Liver (tissue), 8 donors: ENCODE measurements at regions not wholly inside any gene's neighbourhood (a gene's known extent, or its start where the extent isn't known, plus 50 kb on each side); places are given as distances from the start of the nearest gene placed in this dataset.

Experiments
- DNase-seq: peaks from one replicate; pipeline ENCODE4 v3.0.0-alpha.2; 2017; ENCODE audit warnings: low spot score
- H3K27ac ChIP-seq, 2 donors: one replicate each; pipeline ENCODE4 v1.7.0; 2013; ENCODE audit warnings: inconsistent platforms in 2 of 2, low read length in 2 of 2, control low read depth in 1 of 2, low read depth in 1 of 2, mild to moderate bottlenecking in 1 of 2
- H3K27me3 ChIP-seq, 4 donors: one replicate each; pipeline versions ENCODE4 v1.6.1 to v1.7.0; 2013; ENCODE audit warnings: low read length in 3 of 4, inconsistent platforms in 1 of 4, mild to moderate bottlenecking in 1 of 4, moderate library complexity in 1 of 4; ENCODE audit not compliant: control insufficient read depth in 4 of 4, insufficient read depth in 4 of 4
- H3K36me3 ChIP-seq, 4 donors: one replicate each; pipeline versions ENCODE4 v1.6.1 to v1.7.0; 2013; ENCODE audit warnings: low read length in 3 of 4, mild to moderate bottlenecking in 3 of 4, low read depth in 1 of 4, moderate library complexity in 1 of 4; ENCODE audit not compliant: control insufficient read depth in 4 of 4, insufficient read depth in 3 of 4
- H3K4me1 ChIP-seq, 4 donors: one replicate each; pipeline versions ENCODE4 v1.6.1 to v1.7.0; 2013; ENCODE audit warnings: low read length in 3 of 4, mild to moderate bottlenecking in 3 of 4, moderate library complexity in 1 of 4; ENCODE audit not compliant: control insufficient read depth in 4 of 4, insufficient read depth in 4 of 4
- H3K4me3 ChIP-seq, 3 donors: one replicate each; pipeline versions ENCODE4 v1.6.1 to v1.7.0; 2013; ENCODE audit warnings: low read length in 3 of 3, control low read depth in 1 of 3, low read depth in 1 of 3, mild to moderate bottlenecking in 1 of 3
- H3K9ac ChIP-seq, 2 donors: one replicate each; pipeline ENCODE4 v1.7.0; 2013; ENCODE audit warnings: low read length in 2 of 2, mild to moderate bottlenecking in 2 of 2, moderate library complexity in 2 of 2, control low read depth in 1 of 2, low read depth in 1 of 2
- H3K9me3 ChIP-seq, 4 donors: one replicate each; pipeline versions ENCODE4 v1.6.1 to v1.7.0; 2013; ENCODE audit warnings: low read length in 3 of 4; ENCODE audit not compliant: control insufficient read depth in 4 of 4
- EGR1 ChIP-seq, 2 donors: IDR thresholded peaks; 2 replicates each; pipeline ENCODE4 v1.6.1; 2016 to 2018; ENCODE audit warnings: antibody characterized with exemption in 2 of 2, low read depth in 2 of 2
- FOXA1 ChIP-seq: IDR thresholded peaks from 2 replicates; pipeline ENCODE4 v1.6.1; 2016; ENCODE audit warnings: antibody characterized with exemption
- FOXA2 ChIP-seq: IDR thresholded peaks from 2 replicates; pipeline ENCODE4 v1.6.1; 2016; ENCODE audit warnings: antibody characterized with exemption
- GABPA ChIP-seq, 2 donors: IDR thresholded peaks in 1 of 2; conservative IDR thresholded peaks in 1 of 2; 2 replicates each; pipeline ENCODE4 v1.6.1; 2016; ENCODE audit warnings: antibody characterized with exemption in 2 of 2, mild to moderate bottlenecking in 1 of 2, moderate library complexity in 1 of 2
- HNF4A ChIP-seq, 2 donors: conservative IDR thresholded peaks; 2 replicates each; pipeline ENCODE4 v1.6.1; 2016; ENCODE audit warnings: antibody characterized with exemption in 2 of 2, mild to moderate bottlenecking in 2 of 2
- HNF4G ChIP-seq: IDR thresholded peaks from 2 replicates; pipeline ENCODE4 v1.6.1; 2016; ENCODE audit warnings: antibody characterized with exemption
- JUND ChIP-seq, 2 donors: IDR thresholded peaks; 2 replicates each; pipeline ENCODE4 v1.6.1; 2016; ENCODE audit warnings: antibody characterized with exemption in 2 of 2
- MAX ChIP-seq: IDR thresholded peaks from 2 replicates; pipeline ENCODE4 v1.6.1; 2016; ENCODE audit warnings: antibody characterized with exemption
- NR2F2 ChIP-seq: IDR thresholded peaks from 2 replicates; pipeline ENCODE4 v1.6.1; 2016; ENCODE audit warnings: antibody characterized with exemption
- RAD21 ChIP-seq, 2 donors: IDR thresholded peaks; 2 replicates each; pipeline ENCODE4 v1.6.1; 2016; ENCODE audit warnings: antibody characterized with exemption in 2 of 2, mild to moderate bottlenecking in 2 of 2
- REST ChIP-seq: IDR thresholded peaks from 2 replicates; pipeline ENCODE4 v1.6.1; 2016; ENCODE audit warnings: antibody characterized with exemption, mild to moderate bottlenecking
- RXRA ChIP-seq, 2 donors: IDR thresholded peaks; 2 replicates each; pipeline ENCODE4 v1.6.1; 2017 to 2018; ENCODE audit warnings: antibody characterized with exemption in 2 of 2, mild to moderate bottlenecking in 1 of 2
- SP1 ChIP-seq: IDR thresholded peaks from 2 replicates; pipeline ENCODE4 v1.6.1; 2018; ENCODE audit warnings: antibody characterized with exemption, mild to moderate bottlenecking
- TAF1 ChIP-seq: conservative IDR thresholded peaks from 2 replicates; pipeline ENCODE4 v1.6.1; 2016; ENCODE audit warnings: antibody characterized with exemption, mild to moderate bottlenecking
- YY1 ChIP-seq: IDR thresholded peaks from 2 replicates; pipeline ENCODE4 v1.6.1; 2016; ENCODE audit warnings: antibody characterized with exemption, mild to moderate bottlenecking
- ZBTB33 ChIP-seq: IDR thresholded peaks from 2 replicates; pipeline ENCODE4 v1.6.1; 2016; ENCODE audit warnings: antibody characterized with exemption
- WGBS: extraction: QIAGEN DNeasy Blood & Tissue Kit; methylation state at CpG from one replicate; pipeline ENCODE4 v1.1.7; 2013; 5-methylcytosine and 5-hydroxymethylcytosine counted together
- TF ChIP-seq, protein P1 (sequence below): fragments of 150-350 bp; IDR thresholded peaks from 2 replicates; pipeline ENCODE4 v1.5.1; 2017; ENCODE audit warnings: improper control_type of control experiment, low read depth, low read length; ENCODE audit not compliant: missing input control
- TF ChIP-seq, protein P2 (sequence below): IDR thresholded peaks from 2 replicates; pipeline ENCODE4 v1.6.1; 2016; ENCODE audit warnings: antibody characterized with exemption
- donor health status: healthy.
- donor health status: healthy.
- donor health status: healthy.
- donor health status: healthy.
- donor health status: healthy.

GRCh38 chr1:163509114-163509513 is 187.4 kb downstream of the NUF2 start:
- H3K9me3 ChIP-seq: no peaks in the 10 kb centered on the region
- H3K27me3 ChIP-seq: no peaks in the 10 kb centered on the region
- 70% methylated on average over 2 of the region's 2 CpGs for WGBS
- no peak overlapping the region for H3K9ac ChIP-seq
- no peak overlapping the region for H3K27ac ChIP-seq
- H3K4me1 ChIP-seq: no peaks in the 10 kb centered on the region
- no peak for DNase-seq
- TF ChIP-seq, protein P1, sequence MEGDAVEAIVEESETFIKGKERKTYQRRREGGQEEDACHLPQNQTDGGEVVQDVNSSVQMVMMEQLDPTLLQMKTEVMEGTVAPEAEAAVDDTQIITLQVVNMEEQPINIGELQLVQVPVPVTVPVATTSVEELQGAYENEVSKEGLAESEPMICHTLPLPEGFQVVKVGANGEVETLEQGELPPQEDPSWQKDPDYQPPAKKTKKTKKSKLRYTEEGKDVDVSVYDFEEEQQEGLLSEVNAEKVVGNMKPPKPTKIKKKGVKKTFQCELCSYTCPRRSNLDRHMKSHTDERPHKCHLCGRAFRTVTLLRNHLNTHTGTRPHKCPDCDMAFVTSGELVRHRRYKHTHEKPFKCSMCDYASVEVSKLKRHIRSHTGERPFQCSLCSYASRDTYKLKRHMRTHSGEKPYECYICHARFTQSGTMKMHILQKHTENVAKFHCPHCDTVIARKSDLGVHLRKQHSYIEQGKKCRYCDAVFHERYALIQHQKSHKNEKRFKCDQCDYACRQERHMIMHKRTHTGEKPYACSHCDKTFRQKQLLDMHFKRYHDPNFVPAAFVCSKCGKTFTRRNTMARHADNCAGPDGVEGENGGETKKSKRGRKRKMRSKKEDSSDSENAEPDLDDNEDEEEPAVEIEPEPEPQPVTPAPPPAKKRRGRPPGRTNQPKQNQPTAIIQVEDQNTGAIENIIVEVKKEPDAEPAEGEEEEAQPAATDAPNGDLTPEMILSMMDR: no peak
- TF ChIP-seq HNF4G (no peak), REST (no peak), TAF1 (no peak), MAX (no peak), RXRA (IDR thresholded peaks at IDR 0.05) (no peak), SP1 (no peak), YY1 (no peak), EGR1 (IDR thresholded peaks at IDR 0.05; ENCODE audit: low read depth in 2 of 2) (no peak), RAD21 (IDR thresholded peaks at IDR 0.05) (no peak), FOXA1 (no peak), NR2F2 (no peak), ZBTB33 (no peak), FOXA2 (no peak), GABPA (IDR thresholded peaks at IDR 0.05 in 1 of 2, conservative IDR thresholded peaks at IDR 0.05 in 1 of 2) (no peak), HNF4A (conservative IDR thresholded peaks at IDR 0.05) (no peak), JUND (IDR thresholded peaks at IDR 0.05) (no peak)
- TF ChIP-seq, protein P2, sequence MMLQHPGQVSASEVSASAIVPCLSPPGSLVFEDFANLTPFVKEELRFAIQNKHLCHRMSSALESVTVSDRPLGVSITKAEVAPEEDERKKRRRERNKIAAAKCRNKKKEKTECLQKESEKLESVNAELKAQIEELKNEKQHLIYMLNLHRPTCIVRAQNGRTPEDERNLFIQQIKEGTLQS: no peak
- H3K4me3 ChIP-seq: no peak overlapping the region
- H3K36me3 ChIP-seq: no peaks in the 10 kb centered on the region
